ENCODE measurements at regions not wholly inside any gene's neighbourhood (a gene's known extent, or its start where the extent isn't known, plus 50 kb on each side); places are given as distances from the start of the nearest gene placed in this dataset.
"Not testable (repeated sequence)": the region's sequence is repeated elsewhere in the genome, so short reads cannot be mapped to it uniquely, and the experiment has no call there.

- Histone ChIP-seq H3K4me1 (ENCODE audit: control insufficient read depth, low read depth, low read length) (no peaks in the 10 kb centered on the region), H3K9me3 (ENCODE audit: control insufficient read depth, low read depth, low read length) (no peaks in the 10 kb centered on the region)
Measured at GRCh38 chr2:16199882-16200553, 259.7 kb downstream of the MYCN start.

GRCh38 chr2:16199241-16199640, 258.9 kb downstream of the MYCN start:
- not testable (repeated sequence) for H3K9me3 ChIP-seq (ENCODE audit: control insufficient read depth, low read depth, low read length); H3K4me3 ChIP-seq (ENCODE audit: low read length); H3K9ac ChIP-seq (ENCODE audit: low read length); H3K27ac ChIP-seq (ENCODE audit: low read length); H3K4me1 ChIP-seq (ENCODE audit: control insufficient read depth, low read depth, low read length); H3K27me3 ChIP-seq (ENCODE audit: control insufficient read depth, insufficient read depth, low read length); H3K36me3 ChIP-seq (ENCODE audit: control insufficient read depth, low read depth, low read length)

More at GRCh38 chr2:16199882-16200553, 259.7 kb downstream of the MYCN start:
- Histone ChIP-seq H3K36me3 (ENCODE audit: control insufficient read depth, low read depth, low read length) (no peaks in the 10 kb centered on the region), H3K9ac (ENCODE audit: low read length) (no peak overlapping the region), H3K27me3 (ENCODE audit: control insufficient read depth, insufficient read depth, low read length) (no peaks in the 10 kb centered on the region), H3K4me3 (ENCODE audit: low read length) (no peak overlapping the region), H3K27ac (ENCODE audit: low read length) (no peak overlapping the region)

GRCh38 chr2:16198166-16198912, 258.0 kb downstream of the MYCN start:
- Histone ChIP-seq H3K4me3 (ENCODE audit: low read length) (no peak overlapping the region), H3K36me3 (ENCODE audit: control insufficient read depth, low read depth, low read length) (no peaks in the 10 kb centered on the region), H3K9ac (ENCODE audit: low read length) (no peak overlapping the region), H3K4me1 (ENCODE audit: control insufficient read depth, low read depth, low read length) (no peaks in the 10 kb centered on the region), H3K27me3 (ENCODE audit: control insufficient read depth, insufficient read depth, low read length) (no peaks in the 10 kb centered on the region), H3K9me3 (ENCODE audit: control insufficient read depth, low read depth, low read length) (no peaks in the 10 kb centered on the region), H3K27ac (ENCODE audit: low read length) (no peak overlapping the region)

GRCh38 chr2:16197504-16198147, 257.3 kb downstream of the MYCN start:
- Histone ChIP-seq H3K4me1 (ENCODE audit: control insufficient read depth, low read depth, low read length) (no peaks in the 10 kb centered on the region), H3K9ac (ENCODE audit: low read length) (no peak overlapping the region), H3K36me3 (ENCODE audit: control insufficient read depth, low read depth, low read length) (no peaks in the 10 kb centered on the region), H3K27ac (ENCODE audit: low read length) (no peak overlapping the region), H3K27me3 (ENCODE audit: control insufficient read depth, insufficient read depth, low read length) (no peaks in the 10 kb centered on the region), H3K4me3 (ENCODE audit: low read length) (no peak overlapping the region), H3K9me3 (ENCODE audit: control insufficient read depth, low read depth, low read length) (no peaks in the 10 kb centered on the region)

- no peak overlapping the region for H3K9ac ChIP-seq (ENCODE audit: low read length)
- no peak overlapping the region for H3K4me3 ChIP-seq (ENCODE audit: low read length)
- no peaks in the 10 kb centered on the region for H3K4me1 ChIP-seq (ENCODE audit: control insufficient read depth, low read depth, low read length)
- no peaks in the 10 kb centered on the region for H3K36me3 ChIP-seq (ENCODE audit: control insufficient read depth, low read depth, low read length)
- no peaks in the 10 kb centered on the region for H3K27me3 ChIP-seq (ENCODE audit: control insufficient read depth, insufficient read depth, low read length)
- H3K27ac ChIP-seq (ENCODE audit: low read length), result no peak overlapping the region
- no peaks in the 10 kb centered on the region for H3K9me3 ChIP-seq (ENCODE audit: control insufficient read depth, low read depth, low read length)
Measured at GRCh38 chr2:16196687-16197503, 256.5 kb downstream of the MYCN start.

- H3K4me1 ChIP-seq (ENCODE audit: control insufficient read depth, low read depth, low read length), result no peaks in the 10 kb centered on the region
- H3K4me3 ChIP-seq (ENCODE audit: low read length), result no peak overlapping the region
- H3K27ac ChIP-seq (ENCODE audit: low read length), result no peak overlapping the region
- no peaks in the 10 kb centered on the region for H3K36me3 ChIP-seq (ENCODE audit: control insufficient read depth, low read depth, low read length)
- no peaks in the 10 kb centered on the region for H3K9me3 ChIP-seq (ENCODE audit: control insufficient read depth, low read depth, low read length)
- H3K9ac ChIP-seq (ENCODE audit: low read length), result no peak overlapping the region
- H3K27me3 ChIP-seq (ENCODE audit: control insufficient read depth, insufficient read depth, low read length), result no peaks in the 10 kb centered on the region
Measured at GRCh38 chr2:16195681-16196070, 255.3 kb downstream of the MYCN start.

GRCh38 chr2:16194931-16195680, 254.8 kb downstream of the MYCN start:
- no peaks in the 10 kb centered on the region for H3K27me3 ChIP-seq (ENCODE audit: control insufficient read depth, insufficient read depth, low read length)
- no peak overlapping the region for H3K4me3 ChIP-seq (ENCODE audit: low read length)
- no peak overlapping the region for H3K27ac ChIP-seq (ENCODE audit: low read length)
- no peak overlapping the region for H3K9ac ChIP-seq (ENCODE audit: low read length)
- no peaks in the 10 kb centered on the region for H3K36me3 ChIP-seq (ENCODE audit: control insufficient read depth, low read depth, low read length)
- H3K4me1 ChIP-seq (ENCODE audit: control insufficient read depth, low read depth, low read length), result no peaks in the 10 kb centered on the region
- no peaks in the 10 kb centered on the region for H3K9me3 ChIP-seq (ENCODE audit: control insufficient read depth, low read depth, low read length)

GRCh38 chr2:16194530-16194929, 254.2 kb downstream of the MYCN start:
- no peak overlapping the region for H3K9ac ChIP-seq (ENCODE audit: low read length)
- H3K27ac ChIP-seq (ENCODE audit: low read length), result no peak overlapping the region
- no peaks in the 10 kb centered on the region for H3K27me3 ChIP-seq (ENCODE audit: control insufficient read depth, insufficient read depth, low read length)
- no peak overlapping the region for H3K4me3 ChIP-seq (ENCODE audit: low read length)
- H3K9me3 ChIP-seq (ENCODE audit: control insufficient read depth, low read depth, low read length), result no peaks in the 10 kb centered on the region
- no peaks in the 10 kb centered on the region for H3K36me3 ChIP-seq (ENCODE audit: control insufficient read depth, low read depth, low read length)
- H3K4me1 ChIP-seq (ENCODE audit: control insufficient read depth, low read depth, low read length), result no peaks in the 10 kb centered on the region

GRCh38 chr2:16194096-16194390, 253.7 kb downstream of the MYCN start:
- H3K27me3 ChIP-seq (ENCODE audit: control insufficient read depth, insufficient read depth, low read length), result no peaks in the 10 kb centered on the region
- H3K36me3 ChIP-seq (ENCODE audit: control insufficient read depth, low read depth, low read length), result no peaks in the 10 kb centered on the region
- H3K4me1 ChIP-seq (ENCODE audit: control insufficient read depth, low read depth, low read length), result no peaks in the 10 kb centered on the region
- no peaks in the 10 kb centered on the region for H3K9me3 ChIP-seq (ENCODE audit: control insufficient read depth, low read depth, low read length)
- no peak overlapping the region for H3K9ac ChIP-seq (ENCODE audit: low read length)
- H3K4me3 ChIP-seq (ENCODE audit: low read length), result no peak overlapping the region
- H3K27ac ChIP-seq (ENCODE audit: low read length), result no peak overlapping the region

GRCh38 chr2:16192416-16193216, 252.3 kb downstream of the MYCN start:
- no peaks in the 10 kb centered on the region for H3K4me1 ChIP-seq (ENCODE audit: control insufficient read depth, low read depth, low read length)

More at GRCh38 chr2:16192416-16193216, 252.3 kb downstream of the MYCN start:
- Histone ChIP-seq H3K4me3 (ENCODE audit: low read length) (no peak overlapping the region), H3K9me3 (ENCODE audit: control insufficient read depth, low read depth, low read length) (no peaks in the 10 kb centered on the region), H3K27me3 (ENCODE audit: control insufficient read depth, insufficient read depth, low read length) (no peaks in the 10 kb centered on the region), H3K27ac (ENCODE audit: low read length) (no peak overlapping the region), H3K9ac (ENCODE audit: low read length) (no peak overlapping the region), H3K36me3 (ENCODE audit: control insufficient read depth, low read depth, low read length) (no peaks in the 10 kb centered on the region)

Measured in iPS-18a (cell line).